GM18505 (cell line): ENCODE measurements at regions not wholly inside any gene's neighbourhood (a gene's known extent, or its start where the extent isn't known, plus 50 kb on each side); places are given as distances from the start of the nearest gene placed in this dataset.
"Not testable (repeated sequence)": the region's sequence is repeated elsewhere in the genome, so short reads cannot be mapped to it uniquely, and the experiment has no call there.

ENCODE experiments used
- ATAC-seq: cut with Tn5 transposase; IDR thresholded peaks from one replicate; pipeline ENCODE4 v1.9.1; 2021; ENCODE audit not compliant: unreplicated experiment
- POLR2A ChIP-seq: IDR thresholded peaks from 4 replicates; pipeline ENCODE4 v1.6.1; 2011; ENCODE audit warnings: borderline replicate concordance; ENCODE audit not compliant: insufficient read depth, insufficient read length; ENCODE audit errors: extremely low read depth

- no peak for ATAC-seq
Measured at GRCh38 chr2:83900862-83901261, 558.2 kb downstream of the SUCLG1 start.

GRCh38 chr2:83899271-83899670 is 559.8 kb downstream of the SUCLG1 start:
- no peak for TF ChIP-seq POLR2A
- ATAC-seq: no peak

More at GRCh38 chr2:83900862-83901261, 558.2 kb downstream of the SUCLG1 start:
- no peak for TF ChIP-seq POLR2A

GRCh38 chr2:83894976-83895375 is 564.1 kb downstream of the SUCLG1 start:
- no peak for ATAC-seq
- TF ChIP-seq POLR2A: no peak

- no peak for TF ChIP-seq POLR2A
- no peak for ATAC-seq
Measured at GRCh38 chr2:83887757-83888156, 571.3 kb downstream of the SUCLG1 start.

GRCh38 chr2:83879127-83879526 is 580.0 kb downstream of the SUCLG1 start:
- ATAC-seq: no peak
- TF ChIP-seq POLR2A: no peak

- not testable (repeated sequence) for ATAC-seq
Measured at GRCh38 chr2:83877261-83877660, 581.8 kb downstream of the SUCLG1 start.

GRCh38 chr2:83874712-83875430 is 584.2 kb downstream of the SUCLG1 start:
- TF ChIP-seq POLR2A: no peak
- no peak for ATAC-seq

- no peak for TF ChIP-seq POLR2A
- ATAC-seq: no peak
Measured at GRCh38 chr2:83874066-83874465, 585.0 kb downstream of the SUCLG1 start.

GRCh38 chr2:83873110-83873509 is 586.0 kb downstream of the SUCLG1 start:
- no peak for TF ChIP-seq POLR2A
- ATAC-seq: no peak

GRCh38 chr2:83866211-83866610 is 592.9 kb downstream of the SUCLG1 start:
- TF ChIP-seq POLR2A: no peak
- ATAC-seq: no peak

- no peak for TF ChIP-seq POLR2A
- ATAC-seq: no peak
Measured at GRCh38 chr2:83862600-83862999, 596.5 kb downstream of the SUCLG1 start.

- no peak for ATAC-seq
- no peak for TF ChIP-seq POLR2A
Measured at GRCh38 chr2:83860320-83860719, 598.8 kb downstream of the SUCLG1 start.

- ATAC-seq: no peak
- TF ChIP-seq POLR2A: no peak
Measured at GRCh38 chr2:83859553-83859952, 599.5 kb downstream of the SUCLG1 start.

- TF ChIP-seq POLR2A: no peak
- no peak for ATAC-seq
Measured at GRCh38 chr2:83851066-83851465, 608.0 kb downstream of the SUCLG1 start.
